ENCODE measurements at regions not wholly inside any gene's neighbourhood (a gene's known extent, or its start where the extent isn't known, plus 50 kb on each side); places are given as distances from the start of the nearest gene placed in this dataset.

DNA sequence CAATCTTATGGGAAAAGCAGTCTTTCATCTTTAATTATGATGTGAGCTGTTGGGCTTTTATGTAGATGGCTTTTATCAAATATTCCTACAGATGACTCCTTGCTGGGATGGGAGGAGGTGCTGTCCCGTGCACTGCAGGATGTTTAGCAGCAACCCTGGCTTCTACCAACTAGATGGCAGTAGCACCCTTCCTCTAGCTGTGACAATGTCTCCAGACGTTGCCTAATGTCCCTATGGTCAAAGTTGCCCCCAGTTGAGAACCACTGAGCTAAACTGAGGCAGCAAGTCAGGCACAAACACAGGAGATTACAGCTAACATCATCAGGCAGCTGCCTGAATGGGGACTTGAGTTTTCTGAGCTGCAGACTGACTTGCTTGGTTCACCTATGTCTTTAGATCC is 401.9 kb upstream of the PDE4D start:
- DNase-seq: peak in 1 of 2 experiments; percentile 8
- Histone ChIP-seq H3K9me2 (ENCODE audit: insufficient read depth) (no peaks in the 10 kb centered on the region), H3K4me1 (replicated peaks; ENCODE audit: insufficient read depth) (no peaks in the 10 kb centered on the region), H3K27me3 (ENCODE audit: insufficient read depth, low read depth) (no peaks in the 10 kb centered on the region), H3K9me3 (ENCODE audit: insufficient read depth, low read depth) (no peaks in the 10 kb centered on the region), H3K27ac (no peak overlapping the region), H3K79me2 (ENCODE audit: low read depth) (no peaks in the 10 kb centered on the region), H4K20me1 (ENCODE audit: insufficient read depth) (no peaks in the 10 kb centered on the region), H3F3A (ENCODE audit: insufficient read depth, low read depth) (no peaks in the 10 kb centered on the region), H2AFZ (no peak overlapping the region), H3K36me3 (ENCODE audit: low read depth) (no peaks in the 10 kb centered on the region), H3K4me3 (no peak overlapping the region), H3K4me2 (no peak overlapping the region)
- ChIA-PET POLR2A (ENCODE audit: unreplicated experiment) (no interaction called here), CTCF (interaction anchor here (0.8 kb wide), 1 partner anchor 72 kb away, joined by 3 read pairs; no protein-coding TSS in a partner anchor)
- no TSS peak for BruUV-seq (replicated peaks)
- TF ChIP-seq, protein P1, sequence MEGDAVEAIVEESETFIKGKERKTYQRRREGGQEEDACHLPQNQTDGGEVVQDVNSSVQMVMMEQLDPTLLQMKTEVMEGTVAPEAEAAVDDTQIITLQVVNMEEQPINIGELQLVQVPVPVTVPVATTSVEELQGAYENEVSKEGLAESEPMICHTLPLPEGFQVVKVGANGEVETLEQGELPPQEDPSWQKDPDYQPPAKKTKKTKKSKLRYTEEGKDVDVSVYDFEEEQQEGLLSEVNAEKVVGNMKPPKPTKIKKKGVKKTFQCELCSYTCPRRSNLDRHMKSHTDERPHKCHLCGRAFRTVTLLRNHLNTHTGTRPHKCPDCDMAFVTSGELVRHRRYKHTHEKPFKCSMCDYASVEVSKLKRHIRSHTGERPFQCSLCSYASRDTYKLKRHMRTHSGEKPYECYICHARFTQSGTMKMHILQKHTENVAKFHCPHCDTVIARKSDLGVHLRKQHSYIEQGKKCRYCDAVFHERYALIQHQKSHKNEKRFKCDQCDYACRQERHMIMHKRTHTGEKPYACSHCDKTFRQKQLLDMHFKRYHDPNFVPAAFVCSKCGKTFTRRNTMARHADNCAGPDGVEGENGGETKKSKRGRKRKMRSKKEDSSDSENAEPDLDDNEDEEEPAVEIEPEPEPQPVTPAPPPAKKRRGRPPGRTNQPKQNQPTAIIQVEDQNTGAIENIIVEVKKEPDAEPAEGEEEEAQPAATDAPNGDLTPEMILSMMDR (conservative IDR thresholded peaks at IDR 0.05): peak; percentile 41; the same call in 1 of the 2 replicates
- no peak for TF ChIP-seq EZH2 (IDR thresholded peaks at IDR 0.05; ENCODE audit: low read depth)
- intact Hi-C loops (cut with micrococcal nuclease; ENCODE audit: unreplicated experiment): no loop called here

DNA sequence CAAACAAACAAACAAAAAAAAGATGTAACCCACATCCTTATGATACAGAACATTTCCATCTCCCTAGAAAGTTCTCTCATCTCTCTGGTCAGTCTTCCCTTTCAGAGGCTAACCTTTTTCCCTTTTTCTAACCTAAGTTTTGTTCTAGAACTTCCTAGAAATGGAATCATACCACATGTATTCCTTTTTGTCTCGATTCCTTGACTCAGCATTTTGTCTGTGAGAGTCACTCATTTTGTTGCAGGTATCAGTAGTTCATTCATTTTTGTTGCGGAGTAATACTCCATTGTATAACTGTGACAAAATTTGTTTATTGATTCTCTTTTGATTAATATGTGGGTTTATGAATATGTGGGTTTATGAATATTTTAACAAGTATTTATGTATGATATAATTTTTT is 400.0 kb upstream of the PDE4D start:
- POLR2A ChIA-PET (ENCODE audit: unreplicated experiment): interaction anchor here (0.6 kb wide), 1 partner anchor 577 kb away, joined by 7 read pairs; no protein-coding TSS in a partner anchor
- intact Hi-C loops (cut with micrococcal nuclease; ENCODE audit: unreplicated experiment): no loop called here
- H4K20me1 ChIP-seq (ENCODE audit: insufficient read depth): no peaks in the 10 kb centered on the region

DNA sequence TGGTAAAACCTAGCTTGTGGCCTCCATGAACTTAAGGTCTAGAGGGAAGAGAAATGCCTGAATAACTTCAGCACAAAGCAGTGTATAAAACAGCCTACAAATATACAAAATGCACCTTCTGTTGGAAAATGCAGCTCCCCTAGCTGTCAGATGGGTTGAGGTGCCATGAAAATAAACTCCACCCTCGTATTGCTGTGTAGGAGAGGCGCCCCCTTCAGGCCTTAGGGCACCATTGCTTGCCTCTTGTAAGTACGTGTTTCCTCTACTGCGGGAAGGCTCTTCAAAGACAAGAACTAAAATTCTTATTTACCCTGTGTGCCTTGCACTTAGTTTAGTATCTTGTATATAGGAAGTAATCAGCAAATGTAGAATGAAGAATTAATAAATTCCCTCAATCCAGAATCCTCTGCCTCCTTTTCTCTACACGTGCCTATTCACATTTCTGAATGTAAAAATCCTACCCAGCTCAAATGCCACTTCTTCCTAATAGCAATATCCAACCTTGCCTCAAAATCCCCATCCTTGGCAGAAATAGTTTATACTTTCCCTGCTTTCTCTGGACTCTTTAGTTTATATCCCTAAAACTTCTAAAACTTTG is 393.7 kb upstream of the PDE4D start:
- TF ChIP-seq EZH2 (IDR thresholded peaks at IDR 0.05; ENCODE audit: low read depth): no peak
- TF ChIP-seq, protein P1 (conservative IDR thresholded peaks at IDR 0.05): peak; percentile 59
- Histone ChIP-seq H3F3A (ENCODE audit: insufficient read depth, low read depth) (no peaks in the 10 kb centered on the region), H3K79me2 (ENCODE audit: low read depth) (no peaks in the 10 kb centered on the region), H3K27me3 (ENCODE audit: insufficient read depth, low read depth) (no peaks in the 10 kb centered on the region), H3K9me2 (ENCODE audit: insufficient read depth) (no peaks in the 10 kb centered on the region), H2AFZ (no peak overlapping the region), H3K27ac (no peak overlapping the region), H3K9me3 (ENCODE audit: insufficient read depth, low read depth) (no peaks in the 10 kb centered on the region), H3K4me3 (no peak overlapping the region), H4K20me1 (ENCODE audit: insufficient read depth) (no peaks in the 10 kb centered on the region), H3K4me1 (replicated peaks; ENCODE audit: insufficient read depth) (no peaks in the 10 kb centered on the region), H3K36me3 (ENCODE audit: low read depth) (no peaks in the 10 kb centered on the region), H3K4me2 (no peak overlapping the region)
- CTCF ChIA-PET: interaction anchor here (0.7 to 0.9 kb wide), 2 partner anchors 474 to 477 kb away, joined by 3 to 4 read pairs; no protein-coding TSS in a partner anchor
- BruUV-seq (replicated peaks): no TSS peak
- POLR2A ChIA-PET (ENCODE audit: unreplicated experiment): no interaction called here
- peak in 1 of 2 experiments; percentile 29 for DNase-seq
- intact Hi-C loops (cut with micrococcal nuclease; ENCODE audit: unreplicated experiment): loop anchor here (1.0 kb wide), 1 partner anchor 473 kb away; no protein-coding TSS in a partner anchor

More for the DNA sequence above, 400.0 kb upstream of the PDE4D start:
- no peak overlapping the region for H3K27ac ChIP-seq
- no peaks in the 10 kb centered on the region for H3K36me3 ChIP-seq (ENCODE audit: low read depth)
- DNase-seq: no peak
- no peaks in the 10 kb centered on the region for H3K9me2 ChIP-seq (ENCODE audit: insufficient read depth)
- no TSS peak for BruUV-seq (replicated peaks)
- H3K4me2 ChIP-seq: no peak overlapping the region
- no peaks in the 10 kb centered on the region for H3F3A ChIP-seq (ENCODE audit: insufficient read depth, low read depth)
- no peak for TF ChIP-seq EZH2 (IDR thresholded peaks at IDR 0.05; ENCODE audit: low read depth)
- TF ChIP-seq, protein P1 (conservative IDR thresholded peaks at IDR 0.05): no peak
- no peaks in the 10 kb centered on the region for H3K79me2 ChIP-seq (ENCODE audit: low read depth)
- CTCF ChIA-PET: no interaction called here
- no peak overlapping the region for H3K4me3 ChIP-seq
- no peak overlapping the region for H2AFZ ChIP-seq
- no peaks in the 10 kb centered on the region for H3K4me1 ChIP-seq (replicated peaks; ENCODE audit: insufficient read depth)
- no peaks in the 10 kb centered on the region for H3K27me3 ChIP-seq (ENCODE audit: insufficient read depth, low read depth)
- H3K9me3 ChIP-seq (ENCODE audit: insufficient read depth, low read depth): no peaks in the 10 kb centered on the region
